GM18520 (cell line): ENCODE measurements at regions not wholly inside any gene's neighbourhood (a gene's known extent, or its start where the extent isn't known, plus 50 kb on each side); places are given as distances from the start of the nearest gene placed in this dataset.
"Not testable (repeated sequence)": the region's sequence is repeated elsewhere in the genome, so short reads cannot be mapped to it uniquely, and the experiment has no call there.

Experiments used
- ATAC-seq: cut with Tn5 transposase; IDR thresholded peaks from one replicate; pipeline ENCODE4 v1.9.1; 2021; ENCODE audit not compliant: unreplicated experiment

DNA sequence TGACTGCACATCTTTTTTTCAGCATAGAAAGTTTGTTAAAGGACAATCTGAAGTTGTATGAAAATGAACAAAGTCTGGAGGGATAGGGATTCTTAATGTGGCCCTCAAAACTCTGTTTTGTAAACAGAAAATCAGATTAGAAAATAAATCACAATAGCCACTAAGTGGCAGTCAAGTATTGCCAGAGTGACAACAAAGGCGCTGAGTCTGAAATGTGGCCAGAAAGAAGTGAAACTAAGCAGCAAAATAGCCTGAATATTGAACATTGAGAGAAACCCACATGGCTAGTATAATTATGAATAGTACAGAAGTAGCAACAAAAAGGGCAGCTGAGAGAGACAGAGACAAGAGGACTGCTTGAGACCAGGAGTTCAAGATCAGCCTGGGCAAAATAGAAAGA is 81.1 kb upstream of the CT45A1 start:
- peak; percentile 55 for ATAC-seq

DNA sequence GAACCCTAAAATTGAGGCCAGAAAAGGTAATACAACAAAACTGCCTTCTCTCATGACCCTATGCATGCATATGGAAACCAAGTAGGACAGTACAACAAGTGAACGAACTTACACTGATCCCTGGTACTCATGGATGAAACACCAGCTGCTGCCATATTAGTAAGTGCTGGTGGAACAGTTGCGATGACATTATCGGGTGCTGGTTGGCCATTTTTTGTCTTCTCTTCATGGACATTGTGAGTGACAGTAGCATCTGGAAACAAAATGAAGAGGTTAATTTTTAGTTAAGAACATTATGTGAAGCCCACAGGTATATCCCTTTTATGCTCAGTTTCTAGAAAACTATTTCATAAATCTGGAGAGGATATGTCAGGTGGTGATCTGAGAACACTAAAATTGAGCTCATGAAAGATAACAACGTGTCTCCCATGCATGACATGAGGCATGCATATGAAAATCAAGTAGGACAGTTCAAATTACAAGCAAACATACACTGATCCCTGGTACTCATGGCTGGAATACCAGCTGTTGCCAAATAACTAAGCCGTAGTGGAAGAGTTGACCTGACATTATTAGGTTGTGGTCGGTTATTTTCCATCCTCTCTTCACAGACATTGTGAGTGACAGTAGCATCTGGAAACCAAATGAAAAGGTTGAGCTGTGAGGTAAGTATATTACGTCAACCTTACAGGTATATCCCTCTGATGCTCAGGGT is 74.2 kb upstream of the CT45A1 start:
- no peak for ATAC-seq

DNA sequence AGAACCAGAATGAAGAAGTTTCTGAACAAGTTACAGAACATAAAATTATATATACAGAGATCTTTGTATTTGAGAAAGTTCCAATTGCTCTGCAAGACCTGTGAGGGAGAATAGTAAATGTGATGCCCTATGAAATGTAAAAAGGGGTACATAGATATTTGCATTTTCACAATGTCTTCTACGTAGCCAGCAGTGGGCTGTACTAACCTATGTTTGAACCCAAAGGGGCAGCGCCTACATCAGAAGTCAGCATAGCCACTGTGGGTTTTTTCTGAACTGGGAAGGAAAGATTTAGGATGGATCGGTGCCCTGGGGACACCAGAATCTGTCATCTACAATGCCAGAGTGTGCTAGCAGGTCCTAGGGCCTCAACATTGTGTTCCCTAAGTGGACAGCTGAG is 69.5 kb upstream of the CT45A1 start:
- no peak for ATAC-seq

DNA sequence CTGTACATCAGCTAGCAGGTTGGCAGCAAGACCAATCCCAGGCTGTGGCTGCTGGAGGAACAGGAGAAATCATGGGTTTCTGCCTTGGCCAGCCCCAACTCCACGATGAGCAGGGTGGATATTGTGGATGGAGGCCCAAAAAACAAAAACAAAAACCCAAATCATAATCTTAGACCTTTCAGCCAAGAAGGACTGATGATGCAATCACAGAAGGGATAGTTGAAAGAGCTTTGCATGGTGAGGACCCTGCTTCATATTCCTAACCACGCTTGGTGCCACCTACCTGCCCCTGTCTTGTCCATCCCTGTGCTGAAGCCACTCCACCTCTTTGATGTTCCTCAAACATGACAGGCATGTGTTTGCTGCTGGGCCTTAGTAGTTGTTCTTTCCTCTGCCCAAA is 68.8 kb upstream of the CT45A1 start:
- ATAC-seq: no peak

DNA sequence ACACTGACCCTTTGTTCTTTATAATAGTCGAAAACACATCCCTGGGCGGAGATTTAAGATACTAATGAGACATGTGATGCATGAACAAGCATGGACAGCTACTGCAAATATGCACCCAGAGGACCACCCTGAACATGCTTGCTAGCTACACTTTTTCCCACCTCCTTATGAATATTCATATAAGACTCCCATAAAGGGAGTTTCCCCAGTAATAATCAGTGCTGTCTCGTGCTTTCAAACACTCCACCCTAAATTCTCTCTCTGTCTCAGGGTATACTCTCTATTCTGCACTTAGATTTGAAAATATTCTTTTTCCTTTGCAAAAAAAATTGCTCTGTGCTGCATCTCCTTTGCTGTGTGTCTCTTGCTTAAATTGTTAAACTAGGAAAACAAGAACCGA is 64.4 kb upstream of the CT45A1 start:
- ATAC-seq: no peak

DNA sequence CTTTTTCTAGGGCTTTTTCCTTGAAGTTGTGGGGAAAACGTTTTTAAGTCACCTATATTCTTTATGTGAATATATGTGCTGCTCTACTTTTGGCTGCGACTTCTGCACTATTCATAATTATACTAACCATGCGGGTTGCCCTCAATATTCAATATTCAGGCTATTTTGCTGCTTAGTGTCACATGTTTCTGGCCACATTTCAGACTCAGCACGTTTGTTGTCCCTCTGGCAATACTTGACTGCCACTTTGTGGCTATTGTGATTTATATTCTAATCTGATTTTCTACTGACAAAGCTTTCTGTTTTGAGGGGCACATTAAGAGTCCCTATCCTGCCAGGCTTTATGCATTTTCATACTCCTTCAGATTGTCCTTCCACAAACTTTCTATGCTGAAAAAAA is 63.9 kb upstream of the CT45A1 start:
- no peak for ATAC-seq

DNA sequence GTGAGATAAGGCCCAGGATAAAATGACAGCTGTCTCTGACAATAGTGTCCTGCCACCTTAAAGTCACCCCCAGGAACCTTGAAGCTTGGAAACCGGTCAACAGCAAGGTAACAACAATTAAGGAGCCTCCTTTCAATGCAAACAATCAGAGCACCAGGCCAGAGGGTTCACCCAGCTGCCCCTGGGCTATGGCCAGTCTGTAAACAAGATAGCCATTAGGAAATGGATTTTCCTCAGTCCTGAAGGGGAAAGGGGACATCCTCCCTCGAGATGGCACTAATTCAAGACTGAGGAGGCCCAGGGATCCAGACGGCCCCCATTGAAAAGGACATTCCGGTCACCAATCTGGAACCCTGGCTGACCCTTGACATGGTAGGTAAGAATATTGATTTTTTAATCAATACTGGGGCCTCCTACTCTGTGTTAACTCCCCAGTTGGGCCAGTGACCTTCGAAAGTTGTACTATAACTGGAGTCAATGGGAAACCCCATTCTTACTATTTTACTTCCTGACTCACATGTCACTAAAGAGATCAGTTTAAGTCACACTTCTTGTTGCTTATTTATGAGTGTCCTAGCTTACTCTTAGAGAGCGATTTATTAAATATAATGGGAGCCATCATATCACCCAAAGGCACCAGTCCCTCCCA is 61.7 kb upstream of the CT45A1 start:
- ATAC-seq: no peak

DNA sequence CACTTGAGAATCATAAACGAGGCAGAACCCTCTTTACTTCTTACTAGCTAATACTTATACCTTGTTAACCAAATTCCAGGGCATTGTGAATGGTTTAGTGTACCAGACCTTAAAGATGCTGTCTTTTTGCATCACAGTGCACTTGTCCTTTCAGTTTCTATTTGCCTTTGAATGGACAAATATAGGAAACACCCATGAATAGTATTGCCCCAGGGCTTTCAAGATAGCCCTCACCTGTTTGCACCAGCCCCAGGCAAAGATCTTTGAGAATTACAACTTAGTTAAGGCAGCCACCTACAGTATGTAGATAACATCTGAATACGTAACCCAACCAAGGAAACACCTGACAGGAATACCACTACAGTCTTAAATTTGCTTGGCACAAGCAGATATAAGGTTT is 60.8 kb upstream of the CT45A1 start:
- no peak for ATAC-seq

DNA sequence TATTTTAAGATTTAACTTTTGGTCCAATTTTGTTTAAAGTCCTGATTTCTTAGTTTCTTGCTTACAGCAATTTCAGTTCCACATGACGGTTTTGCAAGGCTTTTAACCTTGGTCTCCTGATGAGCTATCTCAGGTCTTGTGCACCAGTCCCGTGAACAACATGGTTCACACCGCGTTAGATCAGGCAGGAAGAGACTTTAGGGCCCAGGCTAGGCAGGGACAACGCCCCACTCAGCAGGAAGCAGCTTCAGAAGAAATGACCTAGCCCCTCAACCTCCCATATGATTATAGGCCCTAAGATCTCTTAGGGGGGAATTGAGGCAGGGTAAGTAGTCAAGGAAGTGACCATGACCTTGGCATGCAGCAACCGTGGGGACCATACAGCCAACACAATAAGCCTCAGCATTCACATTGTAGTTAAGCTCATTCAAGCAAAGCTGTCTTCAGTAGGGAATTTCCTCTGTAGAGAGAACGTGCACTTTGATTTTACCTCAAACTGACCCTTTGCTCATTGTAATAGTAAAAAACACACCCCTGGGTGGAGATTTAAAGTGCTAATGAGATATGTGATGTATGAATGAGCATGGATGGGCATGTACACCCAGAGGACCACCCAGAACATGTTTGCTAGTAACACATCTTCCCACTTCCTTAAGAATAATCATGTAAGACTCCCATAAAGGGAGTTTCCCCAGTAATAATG is 55.3 kb upstream of the CT45A1 start:
- not testable (repeated sequence) for ATAC-seq
